Esophagus squamous epithelium (tissue), 4 donors: ENCODE measurements at regions not wholly inside any gene's neighbourhood (a gene's known extent, or its start where the extent isn't known, plus 50 kb on each side); places are given as distances from the start of the nearest gene placed in this dataset.

Experiments
- POLR2A ChIP-seq, 4 donors: fragments of 450-650 bp; IDR thresholded peaks; one replicate each; pipeline ENCODE4 v1.6.1; 2017; ENCODE audit warnings: antibody characterized with exemption in 4 of 4, mild to moderate bottlenecking in 4 of 4, moderate library complexity in 3 of 4
- TF ChIP-seq, protein P1 (sequence below), 6 experiments: fragments of 450-650 bp in 4 of 6; fragments of 200-600 bp in 2 of 6; sonication (generic) in 2 of 6; IDR thresholded peaks; one replicate each; pipeline ENCODE4 v1.5.1; 2016 to 2019; ENCODE audit warnings: antibody characterized with exemption in 6 of 6, mild to moderate bottlenecking in 4 of 6, moderate library complexity in 4 of 6

DNA sequence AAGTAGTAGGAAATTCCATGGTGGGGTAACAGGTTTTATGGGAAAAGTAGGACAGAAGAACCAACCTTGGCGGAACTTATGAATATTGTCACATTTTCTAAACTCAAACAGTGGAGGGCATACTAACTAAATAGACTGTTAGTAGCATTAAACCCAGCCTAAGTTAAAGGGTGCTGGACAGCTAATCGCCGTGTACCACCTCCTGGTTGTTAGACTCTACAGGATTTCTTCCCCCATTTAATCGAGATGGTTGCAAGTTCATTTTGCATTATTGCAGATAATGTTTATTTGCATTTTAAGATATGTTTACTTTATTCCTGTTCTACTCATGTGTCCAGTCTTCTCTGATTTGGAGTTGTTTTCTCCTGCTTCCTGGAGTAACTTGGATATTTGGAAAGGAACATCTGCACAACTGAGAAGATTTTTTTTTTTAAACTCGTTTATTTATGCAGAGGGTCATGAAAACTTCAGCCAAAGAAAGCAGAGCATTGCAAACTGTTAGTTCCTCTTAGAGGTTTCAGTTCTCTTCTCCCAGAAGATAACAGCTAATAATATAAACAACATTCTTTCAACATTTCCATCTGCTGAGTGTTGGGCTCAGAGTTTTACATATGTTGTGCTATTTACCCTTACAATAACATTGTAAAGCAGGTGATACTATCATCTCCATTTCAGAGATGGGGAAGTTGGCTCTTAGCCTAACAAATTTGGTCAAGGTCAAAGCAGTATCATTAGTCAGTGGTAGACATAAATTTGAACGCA is 51.5 kb upstream of the TBC1D9 start:
- TF ChIP-seq, protein P1, sequence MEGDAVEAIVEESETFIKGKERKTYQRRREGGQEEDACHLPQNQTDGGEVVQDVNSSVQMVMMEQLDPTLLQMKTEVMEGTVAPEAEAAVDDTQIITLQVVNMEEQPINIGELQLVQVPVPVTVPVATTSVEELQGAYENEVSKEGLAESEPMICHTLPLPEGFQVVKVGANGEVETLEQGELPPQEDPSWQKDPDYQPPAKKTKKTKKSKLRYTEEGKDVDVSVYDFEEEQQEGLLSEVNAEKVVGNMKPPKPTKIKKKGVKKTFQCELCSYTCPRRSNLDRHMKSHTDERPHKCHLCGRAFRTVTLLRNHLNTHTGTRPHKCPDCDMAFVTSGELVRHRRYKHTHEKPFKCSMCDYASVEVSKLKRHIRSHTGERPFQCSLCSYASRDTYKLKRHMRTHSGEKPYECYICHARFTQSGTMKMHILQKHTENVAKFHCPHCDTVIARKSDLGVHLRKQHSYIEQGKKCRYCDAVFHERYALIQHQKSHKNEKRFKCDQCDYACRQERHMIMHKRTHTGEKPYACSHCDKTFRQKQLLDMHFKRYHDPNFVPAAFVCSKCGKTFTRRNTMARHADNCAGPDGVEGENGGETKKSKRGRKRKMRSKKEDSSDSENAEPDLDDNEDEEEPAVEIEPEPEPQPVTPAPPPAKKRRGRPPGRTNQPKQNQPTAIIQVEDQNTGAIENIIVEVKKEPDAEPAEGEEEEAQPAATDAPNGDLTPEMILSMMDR (IDR thresholded peaks at IDR 0.05), result no peak
- TF ChIP-seq POLR2A (IDR thresholded peaks at IDR 0.05), result no peak
